ENCODE measurements at regions not wholly inside any gene's neighbourhood (a gene's known extent, or its start where the extent isn't known, plus 50 kb on each side); places are given as distances from the start of the nearest gene placed in this dataset.

- no peak for TF ChIP-seq FOXP2 (optimal IDR thresholded peaks at IDR 0.05; ENCODE audit: borderline replicate concordance, extremely low read depth, extremely low read length, insufficient read depth)
- no peak for TF ChIP-seq TAF1 (IDR thresholded peaks at IDR 0.05; ENCODE audit: borderline replicate concordance, insufficient read depth, low read length)
- no peak for TF ChIP-seq SIN3A (IDR thresholded peaks at IDR 0.05; ENCODE audit: borderline replicate concordance, insufficient read depth, low read length)
- no peak for TF ChIP-seq REST (IDR thresholded peaks at IDR 0.05; ENCODE audit: insufficient read depth in 1 of 2, low read depth in 2 of 2, low read length in 2 of 2)
- no peak for TF ChIP-seq POLR2AphosphoS5 (IDR thresholded peaks at IDR 0.05; ENCODE audit: low read depth, low read length)
These were observed 172.0 kb upstream of the CAMK1G start for GRCh38 chr1:209411491-209411929.

- no peak for TF ChIP-seq FOXP2 (optimal IDR thresholded peaks at IDR 0.05; ENCODE audit: borderline replicate concordance, extremely low read depth, extremely low read length, insufficient read depth)
- TF ChIP-seq TAF1 (IDR thresholded peaks at IDR 0.05; ENCODE audit: borderline replicate concordance, insufficient read depth, low read length) = no peak
- TF ChIP-seq SIN3A (IDR thresholded peaks at IDR 0.05; ENCODE audit: borderline replicate concordance, insufficient read depth, low read length) = no peak
- no peak for TF ChIP-seq REST (IDR thresholded peaks at IDR 0.05; ENCODE audit: insufficient read depth in 1 of 2, low read depth in 2 of 2, low read length in 2 of 2)
- TF ChIP-seq POLR2AphosphoS5 (IDR thresholded peaks at IDR 0.05; ENCODE audit: low read depth, low read length) = no peak
These were observed 171.5 kb upstream of the CAMK1G start for GRCh38 chr1:209412036-209412435.

GRCh38 chr1:209412566-209412965, 170.9 kb upstream of the CAMK1G start:
- TF ChIP-seq SIN3A (IDR thresholded peaks at IDR 0.05; ENCODE audit: borderline replicate concordance, insufficient read depth, low read length) (no peak), REST (IDR thresholded peaks at IDR 0.05; ENCODE audit: insufficient read depth in 1 of 2, low read depth in 2 of 2, low read length in 2 of 2) (no peak), POLR2AphosphoS5 (IDR thresholded peaks at IDR 0.05; ENCODE audit: low read depth, low read length) (no peak), TAF1 (IDR thresholded peaks at IDR 0.05; ENCODE audit: borderline replicate concordance, insufficient read depth, low read length) (no peak), FOXP2 (optimal IDR thresholded peaks at IDR 0.05; ENCODE audit: borderline replicate concordance, extremely low read depth, extremely low read length, insufficient read depth) (no peak)

- TF ChIP-seq TAF1 (IDR thresholded peaks at IDR 0.05; ENCODE audit: borderline replicate concordance, insufficient read depth, low read length) (no peak), FOXP2 (optimal IDR thresholded peaks at IDR 0.05; ENCODE audit: borderline replicate concordance, extremely low read depth, extremely low read length, insufficient read depth) (no peak), POLR2AphosphoS5 (IDR thresholded peaks at IDR 0.05; ENCODE audit: low read depth, low read length) (no peak), SIN3A (IDR thresholded peaks at IDR 0.05; ENCODE audit: borderline replicate concordance, insufficient read depth, low read length) (no peak), REST (IDR thresholded peaks at IDR 0.05; ENCODE audit: insufficient read depth in 1 of 2, low read depth in 2 of 2, low read length in 2 of 2) (no peak)
These were observed 170.5 kb upstream of the CAMK1G start for GRCh38 chr1:209413062-209413461.

All from PFSK-1 (cell line).